GM23338 (cell line): ENCODE measurements at regions not wholly inside any gene's neighbourhood (a gene's known extent, or its start where the extent isn't known, plus 50 kb on each side); places are given as distances from the start of the nearest gene placed in this dataset.

ENCODE experiments used
- CREB1 ChIP-seq: fragments of 250-450 bp; sonication (Bioruptor Pico); IDR thresholded peaks from 2 replicates; pipeline ENCODE4 v1.5.0; 2020; ENCODE audit warnings: low read depth, mild to moderate bottlenecking, moderate library complexity
- EZH2 ChIP-seq: fragments of 200-600 bp; sonication (generic); IDR thresholded peaks from one replicate; pipeline ENCODE4 v1.8.0; 2017; ENCODE audit warnings: antibody characterized with exemption, mild to moderate bottlenecking, low read depth; ENCODE audit not compliant: unreplicated experiment
- EZH2phosphoT487 ChIP-seq: fragments of 200-600 bp; sonication (generic); IDR thresholded peaks from one replicate; pipeline ENCODE4 v1.8.1; 2018; ENCODE audit warnings: antibody characterized with exemption; ENCODE audit not compliant: unreplicated experiment
- JUNB ChIP-seq: IDR thresholded peaks from one replicate; pipeline ENCODE4 v1.6.1; 2016; ENCODE audit warnings: antibody characterized with exemption; ENCODE audit not compliant: unreplicated experiment
- NANOG ChIP-seq: IDR thresholded peaks from 2 replicates; pipeline ENCODE4 v1.6.1; 2016; ENCODE audit warnings: antibody characterized with exemption, borderline replicate concordance
- POLR2AphosphoS5 ChIP-seq: IDR thresholded peaks from 2 replicates; pipeline ENCODE4 v1.6.1; 2016; ENCODE audit warnings: antibody characterized with exemption, low read depth
- ZNF114 ChIP-seq: fragments of 250-450 bp; sonication (Bioruptor Pico); IDR thresholded peaks from 2 replicates; pipeline ENCODE4 v1.5.0; 2020; ENCODE audit warnings: mild to moderate bottlenecking, moderate library complexity
- TF ChIP-seq, protein P1 (sequence below), 2 experiments: fragments of 200-600 bp in 1 of 2; sonication (generic) in 1 of 2; conservative IDR thresholded peaks; 2 replicates each; pipeline versions ENCODE4 v1.5.1 to v1.6.1; 2016 to 2017; ENCODE audit warnings: antibody characterized with exemption in 2 of 2, low read depth in 2 of 2, mild to moderate bottlenecking in 2 of 2, moderate library complexity in 1 of 2
- TF ChIP-seq, protein P2 (sequence below): IDR thresholded peaks from one replicate; pipeline ENCODE4 v1.6.1; 2018; ENCODE audit warnings: antibody characterized with exemption; ENCODE audit not compliant: unreplicated experiment
- TF ChIP-seq, protein P3 (sequence below): IDR thresholded peaks from 2 replicates; pipeline ENCODE4 v1.6.1; 2016; ENCODE audit warnings: antibody characterized with exemption

DNA sequence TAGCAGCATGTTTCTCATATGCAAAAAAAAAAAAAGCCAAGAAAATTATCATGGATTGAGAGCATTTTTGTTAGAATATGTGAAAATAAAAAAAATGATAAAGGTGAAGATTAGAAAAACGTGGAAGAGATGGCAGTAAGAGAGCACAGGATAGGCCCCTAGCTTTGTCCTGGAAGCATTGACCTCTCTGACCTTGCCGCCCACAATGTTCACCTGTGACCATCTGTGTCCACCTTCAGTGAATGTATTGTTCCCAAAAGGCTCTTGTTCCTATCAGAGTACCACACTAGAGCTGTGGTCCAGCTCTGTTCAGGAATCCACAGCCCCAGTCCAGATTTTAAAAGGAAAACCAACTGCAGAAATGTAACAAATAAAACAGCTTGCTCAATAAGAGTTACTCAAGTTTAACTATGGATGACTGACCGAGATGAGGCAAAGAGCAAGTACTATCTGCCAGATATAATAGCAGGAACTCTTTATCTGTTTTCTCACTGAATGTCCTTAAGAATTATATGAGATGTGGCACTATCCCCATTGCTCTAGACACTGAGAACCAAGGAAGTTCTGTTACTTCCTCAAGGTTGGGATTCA, 287.7 kb upstream of the STXBP5 start:
- TF ChIP-seq, protein P1, sequence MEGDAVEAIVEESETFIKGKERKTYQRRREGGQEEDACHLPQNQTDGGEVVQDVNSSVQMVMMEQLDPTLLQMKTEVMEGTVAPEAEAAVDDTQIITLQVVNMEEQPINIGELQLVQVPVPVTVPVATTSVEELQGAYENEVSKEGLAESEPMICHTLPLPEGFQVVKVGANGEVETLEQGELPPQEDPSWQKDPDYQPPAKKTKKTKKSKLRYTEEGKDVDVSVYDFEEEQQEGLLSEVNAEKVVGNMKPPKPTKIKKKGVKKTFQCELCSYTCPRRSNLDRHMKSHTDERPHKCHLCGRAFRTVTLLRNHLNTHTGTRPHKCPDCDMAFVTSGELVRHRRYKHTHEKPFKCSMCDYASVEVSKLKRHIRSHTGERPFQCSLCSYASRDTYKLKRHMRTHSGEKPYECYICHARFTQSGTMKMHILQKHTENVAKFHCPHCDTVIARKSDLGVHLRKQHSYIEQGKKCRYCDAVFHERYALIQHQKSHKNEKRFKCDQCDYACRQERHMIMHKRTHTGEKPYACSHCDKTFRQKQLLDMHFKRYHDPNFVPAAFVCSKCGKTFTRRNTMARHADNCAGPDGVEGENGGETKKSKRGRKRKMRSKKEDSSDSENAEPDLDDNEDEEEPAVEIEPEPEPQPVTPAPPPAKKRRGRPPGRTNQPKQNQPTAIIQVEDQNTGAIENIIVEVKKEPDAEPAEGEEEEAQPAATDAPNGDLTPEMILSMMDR (conservative IDR thresholded peaks at IDR 0.05; ENCODE audit: low read depth in 2 of 2) = no peak
- TF ChIP-seq POLR2AphosphoS5 = no peak
- no peak for TF ChIP-seq EZH2phosphoT487
- TF ChIP-seq EZH2 = no peak
- TF ChIP-seq ZNF114 (CRISPR knock-in tag) = no peak
- TF ChIP-seq, protein P2, sequence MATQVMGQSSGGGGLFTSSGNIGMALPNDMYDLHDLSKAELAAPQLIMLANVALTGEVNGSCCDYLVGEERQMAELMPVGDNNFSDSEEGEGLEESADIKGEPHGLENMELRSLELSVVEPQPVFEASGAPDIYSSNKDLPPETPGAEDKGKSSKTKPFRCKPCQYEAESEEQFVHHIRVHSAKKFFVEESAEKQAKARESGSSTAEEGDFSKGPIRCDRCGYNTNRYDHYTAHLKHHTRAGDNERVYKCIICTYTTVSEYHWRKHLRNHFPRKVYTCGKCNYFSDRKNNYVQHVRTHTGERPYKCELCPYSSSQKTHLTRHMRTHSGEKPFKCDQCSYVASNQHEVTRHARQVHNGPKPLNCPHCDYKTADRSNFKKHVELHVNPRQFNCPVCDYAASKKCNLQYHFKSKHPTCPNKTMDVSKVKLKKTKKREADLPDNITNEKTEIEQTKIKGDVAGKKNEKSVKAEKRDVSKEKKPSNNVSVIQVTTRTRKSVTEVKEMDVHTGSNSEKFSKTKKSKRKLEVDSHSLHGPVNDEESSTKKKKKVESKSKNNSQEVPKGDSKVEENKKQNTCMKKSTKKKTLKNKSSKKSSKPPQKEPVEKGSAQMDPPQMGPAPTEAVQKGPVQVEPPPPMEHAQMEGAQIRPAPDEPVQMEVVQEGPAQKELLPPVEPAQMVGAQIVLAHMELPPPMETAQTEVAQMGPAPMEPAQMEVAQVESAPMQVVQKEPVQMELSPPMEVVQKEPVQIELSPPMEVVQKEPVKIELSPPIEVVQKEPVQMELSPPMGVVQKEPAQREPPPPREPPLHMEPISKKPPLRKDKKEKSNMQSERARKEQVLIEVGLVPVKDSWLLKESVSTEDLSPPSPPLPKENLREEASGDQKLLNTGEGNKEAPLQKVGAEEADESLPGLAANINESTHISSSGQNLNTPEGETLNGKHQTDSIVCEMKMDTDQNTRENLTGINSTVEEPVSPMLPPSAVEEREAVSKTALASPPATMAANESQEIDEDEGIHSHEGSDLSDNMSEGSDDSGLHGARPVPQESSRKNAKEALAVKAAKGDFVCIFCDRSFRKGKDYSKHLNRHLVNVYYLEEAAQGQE = no peak
- TF ChIP-seq, protein P3, sequence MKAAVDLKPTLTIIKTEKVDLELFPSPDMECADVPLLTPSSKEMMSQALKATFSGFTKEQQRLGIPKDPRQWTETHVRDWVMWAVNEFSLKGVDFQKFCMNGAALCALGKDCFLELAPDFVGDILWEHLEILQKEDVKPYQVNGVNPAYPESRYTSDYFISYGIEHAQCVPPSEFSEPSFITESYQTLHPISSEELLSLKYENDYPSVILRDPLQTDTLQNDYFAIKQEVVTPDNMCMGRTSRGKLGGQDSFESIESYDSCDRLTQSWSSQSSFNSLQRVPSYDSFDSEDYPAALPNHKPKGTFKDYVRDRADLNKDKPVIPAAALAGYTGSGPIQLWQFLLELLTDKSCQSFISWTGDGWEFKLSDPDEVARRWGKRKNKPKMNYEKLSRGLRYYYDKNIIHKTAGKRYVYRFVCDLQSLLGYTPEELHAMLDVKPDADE = no peak
- TF ChIP-seq NANOG = no peak
- no peak for TF ChIP-seq JUNB
- no peak for TF ChIP-seq CREB1 (CRISPR knock-in tag)
